SU-DHL-6 (cell line): ENCODE measurements at regions not wholly inside any gene's neighbourhood (a gene's known extent, or its start where the extent isn't known, plus 50 kb on each side); places are given as distances from the start of the nearest gene placed in this dataset.

ENCODE experiments used
- H2AFZ ChIP-seq: fragments of 200-600 bp; sonication (generic); 2 replicates; pipeline ENCODE4 v1.6.1; 2014; ENCODE audit warnings: low read depth, mild to moderate bottlenecking, moderate library complexity, mixed read lengths, antibody characterized with exemption, low read length; ENCODE audit not compliant: severe bottlenecking
- H3F3A ChIP-seq: fragments of 200-600 bp; shearing (Covaris generic); 2 replicates; pipeline ENCODE4 v1.6.0; 2016; ENCODE audit warnings: antibody characterized with exemption, mild to moderate bottlenecking; ENCODE audit not compliant: insufficient read depth
- H3K27ac ChIP-seq: fragments of 200-600 bp; sonication (generic); 2 replicates; pipeline ENCODE4 v1.5.1; 2016; ENCODE audit warnings: low read depth, mild to moderate bottlenecking, low read length, moderate library complexity, mixed read lengths
- H3K27me3 ChIP-seq: fragments of 200-600 bp; sonication (generic), shearing (Covaris generic); 2 replicates; pipeline ENCODE4 v1.6.0; 2014; ENCODE audit warnings: mild to moderate bottlenecking, low read length
- H3K36me3 ChIP-seq: fragments of 200-600 bp; sonication (generic); 2 replicates; pipeline ENCODE4 v1.6.1; 2014; ENCODE audit warnings: mild to moderate bottlenecking, low read length, mixed read lengths
- H3K4me2 ChIP-seq: fragments of 300-600, 200-600 bp; shearing (Covaris generic), sonication (generic); 2 replicates; pipeline ENCODE4 v1.6.0; 2014; ENCODE audit warnings: low read length, low read depth, mild to moderate bottlenecking; ENCODE audit not compliant: poor library complexity, severe bottlenecking
- H3K4me3 ChIP-seq: fragments of 200-600 bp; sonication (generic); 2 replicates; pipeline ENCODE4 v1.5.1; 2014; ENCODE audit warnings: antibody characterized with exemption, low read length, mild to moderate bottlenecking, mixed read lengths; ENCODE audit not compliant: insufficient read depth, poor library complexity, severe bottlenecking
- H3K79me2 ChIP-seq: fragments of 200-600 bp; sonication (generic); 2 replicates; pipeline ENCODE4 v1.6.1; 2014; ENCODE audit warnings: mild to moderate bottlenecking, low read length, moderate library complexity; ENCODE audit not compliant: insufficient read depth
- H3K9ac ChIP-seq: fragments of 200-600 bp; sonication (generic); 2 replicates; pipeline ENCODE4 v1.7.0; 2014; ENCODE audit warnings: mild to moderate bottlenecking, low read length
- H3K9me2 ChIP-seq: fragments of 200-600 bp; sonication (generic); replicated peaks from 2 replicates; pipeline ENCODE4 v1.6.1; 2014; ENCODE audit warnings: low read length; ENCODE audit not compliant: insufficient read depth
- H3K9me3 ChIP-seq: fragments of 200-600 bp; sonication (generic); 2 replicates; pipeline ENCODE4 v1.6.1; 2014; ENCODE audit warnings: low read length, mixed read lengths; ENCODE audit not compliant: insufficient read depth
- H4K20me1 ChIP-seq: fragments of 200-600 bp; sonication (generic); 2 replicates; pipeline ENCODE4 v1.6.1; 2014; ENCODE audit warnings: low read depth, mild to moderate bottlenecking, antibody characterized with exemption, low read length, moderate library complexity, mixed read lengths
- CTCF ChIP-seq: fragments of 200-600 bp; sonication (generic); IDR thresholded peaks from one replicate; pipeline ENCODE4 v1.5.1; 2017; ENCODE audit warnings: antibody characterized with exemption, mild to moderate bottlenecking, low read length, moderate library complexity; ENCODE audit not compliant: insufficient read depth, poor library complexity, severe bottlenecking
- EZH2phosphoT487 ChIP-seq: fragments of 200-600 bp; sonication (generic), shearing (Covaris generic); conservative IDR thresholded peaks from 2 replicates; pipeline ENCODE4 v1.6.1; 2018; ENCODE audit warnings: mild to moderate bottlenecking, antibody characterized with exemption, low read length, moderate library complexity, mixed read lengths

- Histone ChIP-seq H3K4me2 (no peak overlapping the region), H3K4me3 (no peak overlapping the region), H3K9me3 (no peaks in the 10 kb centered on the region), H3K27me3 (no peaks in the 10 kb centered on the region), H3K9ac (no peak overlapping the region), H3F3A (no peaks in the 10 kb centered on the region), H4K20me1 (no peaks in the 10 kb centered on the region), H3K27ac (no peak overlapping the region), H3K36me3 (no peaks in the 10 kb centered on the region), H3K79me2 (no peaks in the 10 kb centered on the region), H3K9me2 (no peaks in the 10 kb centered on the region), H2AFZ (no peak overlapping the region)
- TF ChIP-seq CTCF (no peak), EZH2phosphoT487 (no peak)
Observed at GRCh38 chr16:11411059-11411550, 65.8 kb downstream of the RMI2 start.

- Histone ChIP-seq H3K79me2 (no peaks in the 10 kb centered on the region), H3F3A (no peaks in the 10 kb centered on the region), H3K4me3 (no peak overlapping the region), H3K9me2 (no peaks in the 10 kb centered on the region), H3K36me3 (no peaks in the 10 kb centered on the region), H4K20me1 (no peaks in the 10 kb centered on the region), H2AFZ (no peak overlapping the region), H3K9me3 (no peaks in the 10 kb centered on the region), H3K9ac (no peak overlapping the region), H3K27me3 (no peaks in the 10 kb centered on the region), H3K4me2 (no peak overlapping the region), H3K27ac (no peak overlapping the region)
- TF ChIP-seq EZH2phosphoT487 (no peak), CTCF (no peak)
Observed at GRCh38 chr16:11412175-11412904, 67.1 kb downstream of the RMI2 start.

GRCh38 chr16:11412965-11413887 lies 68.0 kb downstream of the RMI2 start:
- H2AFZ ChIP-seq = no peak overlapping the region
- no peaks in the 10 kb centered on the region for H3K36me3 ChIP-seq
- no peaks in the 10 kb centered on the region for H3K79me2 ChIP-seq
- no peaks in the 10 kb centered on the region for H3K27me3 ChIP-seq
- no peak overlapping the region for H3K4me3 ChIP-seq
- H3K4me2 ChIP-seq = no peak overlapping the region
- H3K27ac ChIP-seq = no peak overlapping the region
- H4K20me1 ChIP-seq = no peaks in the 10 kb centered on the region
- TF ChIP-seq CTCF (no peak), EZH2phosphoT487 (no peak)
- no peaks in the 10 kb centered on the region for H3K9me2 ChIP-seq
- H3F3A ChIP-seq = no peaks in the 10 kb centered on the region
- no peak overlapping the region for H3K9ac ChIP-seq
- no peaks in the 10 kb centered on the region for H3K9me3 ChIP-seq
